GM21786 (cell line): ENCODE measurements at regions not wholly inside any gene's neighbourhood (a gene's known extent, or its start where the extent isn't known, plus 50 kb on each side); places are given as distances from the start of the nearest gene placed in this dataset.
"Not testable (repeated sequence)": the region's sequence is repeated elsewhere in the genome, so short reads cannot be mapped to it uniquely, and the experiment has no call there.

Experiments
- ATAC-seq: cut with Tn5 transposase; IDR thresholded peaks from one replicate; pipeline ENCODE4 v1.9.1; 2021; ENCODE audit not compliant: unreplicated experiment

DNA sequence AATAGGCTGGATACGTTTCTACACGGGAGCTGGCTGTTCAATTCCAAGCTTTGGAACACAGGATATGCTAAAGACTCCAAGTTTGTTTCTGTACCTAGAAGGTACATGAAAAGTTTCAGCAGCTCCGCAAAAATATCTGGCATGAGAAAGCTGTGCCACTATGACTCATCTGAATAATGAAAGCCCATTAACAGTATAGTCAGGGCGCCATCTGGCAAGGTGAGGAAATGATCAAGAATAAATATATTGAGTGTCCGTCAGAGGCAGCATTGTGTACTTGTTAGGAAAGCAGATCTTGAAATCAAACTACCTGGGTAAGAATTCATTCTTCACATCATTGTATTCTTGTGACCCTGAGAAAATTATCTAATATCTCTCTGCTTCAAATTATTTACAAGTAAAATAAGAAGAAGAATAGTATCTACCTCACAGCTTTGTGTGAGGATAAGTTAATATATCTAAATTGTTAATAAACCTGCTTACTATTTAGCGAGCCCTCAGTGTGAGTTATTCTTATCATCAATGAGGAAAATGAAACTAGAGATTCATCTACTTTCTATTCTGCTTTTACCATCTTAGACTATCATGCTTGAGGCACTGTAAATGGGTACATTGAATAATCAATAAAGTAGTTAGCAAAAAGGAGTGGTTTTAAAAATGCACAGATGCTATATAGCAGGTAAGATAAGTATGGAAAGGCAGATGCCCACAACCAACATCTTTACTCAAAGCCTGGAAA is 53.5 kb downstream of the FSCB start:
- ATAC-seq: no peak

DNA sequence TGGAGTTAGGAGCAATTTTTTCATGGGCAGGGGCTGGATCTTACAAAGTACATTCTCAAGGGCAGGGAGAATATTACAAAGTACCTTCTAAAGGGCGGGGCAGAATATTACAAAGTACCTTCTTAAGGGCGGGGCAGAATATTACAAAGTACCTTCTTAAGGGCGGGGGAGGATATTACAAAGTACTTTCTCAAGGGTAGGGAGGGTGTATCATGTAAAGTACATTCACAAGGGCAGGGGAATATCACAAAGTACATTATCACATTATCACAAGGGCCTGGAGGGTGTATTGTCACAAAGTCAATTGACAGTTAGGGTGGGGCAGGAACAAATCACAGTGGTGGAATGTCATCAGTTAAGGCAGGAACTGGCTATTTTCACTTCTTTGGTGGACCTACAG is 56.9 kb downstream of the FSCB start:
- not testable (repeated sequence) for ATAC-seq

DNA sequence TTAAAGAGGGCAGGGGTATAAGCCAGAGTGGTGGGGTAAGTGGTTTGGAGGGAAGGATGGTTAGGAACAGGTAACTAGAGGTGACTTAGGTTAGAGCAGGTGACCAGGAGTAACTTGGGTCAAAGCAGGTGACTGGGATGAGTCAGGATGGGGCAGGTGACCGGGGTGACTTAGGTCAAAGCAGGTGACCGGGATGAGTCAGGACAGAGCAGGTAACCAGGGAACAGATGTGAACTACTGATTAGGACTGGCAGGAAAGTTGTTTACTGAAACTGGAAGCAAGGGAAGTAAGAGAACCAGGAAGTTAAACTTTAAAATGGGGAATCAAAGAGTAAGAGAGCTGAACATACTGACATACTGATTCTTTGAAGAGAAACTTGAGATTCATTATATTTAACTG is 57.4 kb downstream of the FSCB start:
- ATAC-seq: no peak

DNA sequence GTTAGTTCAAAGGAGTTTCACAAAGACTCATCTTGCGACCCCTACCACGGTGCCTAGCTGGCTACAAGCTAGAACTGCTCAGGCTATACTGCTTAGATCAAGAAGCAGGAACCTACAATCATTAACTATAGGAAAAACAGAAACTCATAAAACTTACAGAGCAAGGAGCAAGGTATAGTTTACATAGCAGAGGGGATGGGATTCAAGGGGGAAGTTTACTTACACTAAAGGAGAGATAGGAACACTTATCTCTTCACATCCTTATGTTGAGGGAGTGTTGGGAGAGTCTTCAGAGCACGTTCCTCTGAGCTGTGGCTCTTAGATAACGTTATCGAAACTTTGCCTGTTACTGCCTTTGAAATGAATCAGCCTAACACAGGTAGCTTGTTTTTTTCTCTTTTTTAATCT is 58.1 kb downstream of the FSCB start:
- no peak for ATAC-seq

- ATAC-seq: no peak
Measured at GRCh38 chr14:44446965-44447364, 60.1 kb downstream of the FSCB start.

DNA sequence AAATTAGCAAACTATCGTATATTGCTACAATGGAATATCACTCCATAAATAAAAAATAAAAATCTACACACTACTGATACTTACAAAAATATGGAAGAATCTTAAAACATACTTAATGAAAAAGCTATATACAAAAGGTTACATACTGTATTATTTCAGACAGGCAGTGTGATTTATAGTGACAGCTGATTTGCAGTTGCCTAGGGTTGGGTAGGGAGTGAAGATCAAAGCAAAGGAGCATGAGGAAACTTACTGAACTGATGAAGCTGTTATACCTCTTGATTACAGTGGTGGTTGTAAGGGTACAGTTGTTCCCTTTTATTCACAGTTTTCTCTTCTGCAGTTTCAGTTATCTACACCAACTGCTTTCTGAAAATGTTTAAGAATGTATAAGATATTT is 62.6 kb downstream of the FSCB start:
- ATAC-seq: no peak

DNA sequence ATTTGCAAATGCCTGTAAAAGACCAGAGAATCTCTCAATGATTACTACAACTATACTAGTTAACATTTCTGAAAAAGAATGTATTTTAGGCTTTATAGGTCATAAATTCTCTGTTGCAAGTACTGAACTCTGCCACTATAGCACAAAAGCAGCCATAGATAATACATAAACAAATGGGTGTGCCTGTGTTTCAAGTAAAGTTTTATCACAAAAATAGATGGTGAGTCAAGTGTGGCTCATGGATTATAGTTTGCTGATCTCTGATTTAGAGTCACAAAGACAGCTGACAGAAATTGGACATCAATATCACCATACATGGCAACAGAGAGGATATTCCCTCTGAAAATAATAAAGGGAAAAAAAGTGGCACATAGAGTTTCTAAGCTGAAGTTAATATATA is 68.1 kb downstream of the FSCB start:
- ATAC-seq: no peak

DNA sequence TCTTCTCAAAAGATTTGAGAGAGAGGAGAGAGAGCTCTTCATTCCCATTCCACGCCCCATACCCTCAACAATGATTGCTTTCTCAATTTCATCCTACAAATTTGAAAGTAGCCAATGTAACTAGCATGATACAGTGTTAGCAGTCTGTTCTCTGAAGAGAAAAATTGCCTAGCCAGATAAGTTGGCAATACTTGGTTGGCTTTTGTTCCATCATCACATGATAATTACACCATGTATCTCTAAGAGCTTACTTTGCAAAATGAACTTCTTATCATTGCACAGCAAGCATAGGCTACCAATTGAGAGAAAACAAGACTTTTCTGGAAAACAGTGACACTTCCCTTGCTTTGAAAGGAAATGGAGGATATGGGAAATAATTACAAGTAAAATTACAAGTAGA is 68.9 kb downstream of the FSCB start:
- ATAC-seq: no peak

GRCh38 chr14:44436458-44436857 is 70.6 kb downstream of the FSCB start:
- no peak for ATAC-seq

DNA sequence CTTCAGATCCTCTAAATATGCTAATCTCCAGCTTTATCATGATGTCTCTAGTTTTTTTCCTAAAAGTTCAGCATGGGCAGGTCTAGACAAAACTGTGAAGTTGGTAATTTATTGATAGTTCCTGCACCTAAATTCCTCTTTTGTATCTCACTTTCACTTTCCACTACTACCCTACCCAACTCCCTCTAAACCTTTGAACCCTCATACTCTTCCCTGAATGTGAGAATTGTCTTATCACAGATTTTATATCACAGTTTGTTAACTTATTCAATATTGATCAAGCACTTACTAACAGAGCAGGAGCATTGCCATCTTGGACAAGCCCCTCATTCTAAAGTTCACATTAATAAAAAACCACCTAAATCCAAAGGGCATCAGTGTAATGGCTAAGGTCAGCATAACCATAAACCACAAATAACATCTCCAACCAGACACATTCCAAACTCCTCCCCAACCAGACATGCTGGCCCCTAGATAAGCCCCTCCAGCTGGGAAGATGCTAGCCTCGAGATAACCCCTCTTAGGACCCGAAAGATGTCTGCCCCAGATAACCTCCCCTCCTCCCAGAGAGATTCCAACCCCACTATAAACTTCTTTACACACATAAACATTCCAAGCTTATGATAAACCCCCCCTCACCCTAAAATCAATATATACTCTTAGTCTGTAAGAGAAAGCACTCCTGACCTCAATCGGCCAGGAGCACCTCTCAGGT is 78.7 kb downstream of the FSCB start:
- no peak for ATAC-seq

- no peak for ATAC-seq
Measured at GRCh38 chr14:44422699-44423098, 84.4 kb downstream of the FSCB start.

GRCh38 chr14:44420226-44420625 is 86.9 kb downstream of the FSCB start:
- ATAC-seq: no peak

GRCh38 chr14:44418856-44419255 is 88.2 kb downstream of the FSCB start:
- ATAC-seq: no peak

GRCh38 chr14:44417809-44418208 is 89.3 kb downstream of the FSCB start:
- ATAC-seq: no peak

DNA sequence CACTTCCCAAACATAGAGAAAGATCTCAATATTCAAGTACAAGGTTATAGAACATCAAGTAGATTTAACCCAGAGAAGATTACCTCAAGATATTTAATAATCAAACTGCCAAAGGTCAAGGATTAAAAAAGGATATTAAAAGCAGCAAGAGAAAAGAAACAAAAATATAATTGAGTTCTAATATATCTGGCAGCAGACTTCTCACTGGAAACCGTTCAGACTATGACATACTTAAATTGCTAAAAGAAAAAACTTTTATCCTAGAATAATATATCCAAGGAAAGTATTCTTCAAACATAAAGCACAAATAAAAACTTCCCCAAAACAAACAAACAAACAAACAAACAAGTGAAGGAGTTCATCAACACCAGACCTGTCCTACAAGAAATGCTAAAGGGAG is 92.4 kb downstream of the FSCB start:
- no peak for ATAC-seq

GRCh38 chr14:44412858-44413569 is 94.1 kb downstream of the FSCB start:
- no peak for ATAC-seq

GRCh38 chr14:44405011-44405486 is 102.0 kb downstream of the FSCB start:
- no peak for ATAC-seq

GRCh38 chr14:44404599-44404998 is 102.5 kb downstream of the FSCB start:
- ATAC-seq: no peak

DNA sequence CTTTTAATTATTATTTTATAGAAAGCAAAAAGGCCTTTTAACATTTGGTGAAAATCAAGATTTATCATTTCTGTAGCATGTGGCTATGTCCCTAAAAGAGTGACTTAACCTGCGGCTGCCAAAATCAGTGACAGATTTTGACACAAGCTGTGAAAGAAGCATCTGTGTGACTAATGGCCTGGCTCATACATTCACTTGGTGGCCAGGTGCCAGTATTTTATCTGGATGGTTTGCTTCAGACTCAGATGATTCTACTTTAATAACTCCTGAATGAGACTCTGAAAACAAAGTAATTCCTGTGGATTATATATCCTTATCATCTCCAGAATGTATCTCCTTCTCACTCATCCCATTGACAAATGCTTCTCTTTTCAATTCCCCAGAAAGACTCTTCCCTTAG is 103.0 kb downstream of the FSCB start:
- no peak for ATAC-seq

DNA sequence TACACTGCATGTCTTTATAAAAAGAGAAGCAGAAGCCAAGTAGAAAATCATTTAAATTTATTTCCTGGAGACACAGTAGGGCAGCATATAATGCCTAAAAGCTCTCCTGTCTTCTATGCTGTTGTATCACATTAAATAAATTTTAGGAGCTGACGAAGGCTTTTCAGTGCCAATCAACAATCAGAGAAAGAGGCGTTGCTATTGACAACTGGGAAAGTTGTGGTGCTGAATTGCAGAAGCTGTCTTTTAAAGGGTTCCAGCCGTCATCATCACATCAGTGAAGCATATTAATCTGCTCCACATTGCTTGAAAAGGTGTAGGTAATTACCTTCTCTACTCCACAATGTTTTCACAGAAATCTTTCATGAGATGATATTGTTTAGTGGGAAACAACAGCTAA is 103.9 kb downstream of the FSCB start:
- ATAC-seq: no peak

GRCh38 chr14:44396226-44396625 is 110.9 kb downstream of the FSCB start:
- no peak for ATAC-seq

DNA sequence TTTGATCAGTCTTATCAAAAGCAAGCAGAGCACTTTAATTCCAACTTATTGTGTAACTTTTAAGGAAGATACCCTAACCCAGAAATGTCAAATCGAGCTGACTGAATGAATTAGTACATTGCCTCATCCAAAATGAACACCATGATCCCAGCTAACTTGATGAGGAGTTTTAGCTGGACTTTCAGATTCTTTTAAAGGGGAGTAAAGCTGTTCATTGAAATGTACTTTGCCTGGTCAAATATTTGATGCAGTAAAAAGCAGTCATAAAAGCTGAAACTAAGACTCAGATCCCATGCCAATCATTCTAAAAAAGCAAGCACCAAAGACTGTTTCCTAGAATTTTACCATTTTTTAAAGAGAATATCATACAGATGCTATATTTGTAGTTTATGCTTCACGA is 114.1 kb downstream of the FSCB start:
- ATAC-seq: no peak
